Gastrocnemius medialis (tissue), 4 donors: ENCODE measurements at regions not wholly inside any gene's neighbourhood (a gene's known extent, or its start where the extent isn't known, plus 50 kb on each side); places are given as distances from the start of the nearest gene placed in this dataset.

Source experiments
- CTCF ChIP-seq, 5 experiments: fragments of 450-650 bp in 3 of 5; fragments of 200-600 bp in 2 of 5; sonication (generic) in 2 of 5; IDR thresholded peaks in 4 of 5; conservative IDR thresholded peaks in 1 of 5; 1 replicate in 4 of 5; 2 replicates in 1 of 5; pipeline ENCODE4 v1.5.1; 2016 to 2019; ENCODE audit warnings: antibody characterized with exemption in 5 of 5, mild to moderate bottlenecking in 3 of 5, moderate library complexity in 3 of 5
- POLR2A ChIP-seq, 2 donors: fragments of 450-650 bp; IDR thresholded peaks; one replicate each; pipeline ENCODE4 v1.6.1; 2017; ENCODE audit warnings: antibody characterized with exemption in 2 of 2, mild to moderate bottlenecking in 2 of 2, moderate library complexity in 2 of 2

DNA sequence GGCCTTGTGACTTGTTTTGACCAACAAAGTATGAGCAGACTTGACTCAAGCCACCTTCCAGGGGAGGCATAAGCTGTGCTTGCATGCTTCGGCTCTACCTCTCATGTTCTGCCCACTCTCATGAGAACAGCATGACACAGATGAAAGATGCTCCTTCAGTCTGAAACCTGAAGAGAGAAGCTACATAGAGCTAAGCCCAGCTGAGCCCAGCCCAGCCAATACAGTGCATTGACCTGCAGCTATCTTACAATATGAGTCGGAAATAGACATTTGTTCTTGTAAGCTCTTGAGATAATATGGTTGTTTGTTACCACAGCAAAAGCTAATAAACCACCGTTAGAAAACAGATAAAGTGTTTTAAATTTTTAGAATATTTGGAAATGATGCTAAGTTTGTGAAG, 426.7 kb upstream of the PKDCC start:
- no peak for TF ChIP-seq CTCF (IDR thresholded peaks at IDR 0.05 in 4 of 5, conservative IDR thresholded peaks at IDR 0.05 in 1 of 5)
- TF ChIP-seq POLR2A (IDR thresholded peaks at IDR 0.05): no peak
